Loucy (cell line): ENCODE measurements at regions not wholly inside any gene's neighbourhood (a gene's known extent, or its start where the extent isn't known, plus 50 kb on each side); places are given as distances from the start of the nearest gene placed in this dataset.

Experiments used
- H2AFZ ChIP-seq: fragments of 200-600 bp; sonication (generic); 2 replicates; pipeline ENCODE4 v1.6.0; 2016; ENCODE audit warnings: antibody characterized with exemption, mild to moderate bottlenecking, low read length, moderate library complexity
- H3F3A ChIP-seq: fragments of 200-600 bp; 2 replicates; pipeline ENCODE4 v1.6.0; 2016; ENCODE audit warnings: antibody characterized with exemption, low read depth, mild to moderate bottlenecking
- H3K27me3 ChIP-seq: fragments of 200-600 bp; sonication (generic); 2 replicates; pipeline ENCODE4 v1.6.1; 2014; ENCODE audit warnings: low read length, mild to moderate bottlenecking; ENCODE audit not compliant: insufficient read depth, poor library complexity, severe bottlenecking
- H3K36me3 ChIP-seq: fragments of 200-600 bp; sonication (generic); 2 replicates; pipeline ENCODE4 v1.6.1; 2016; ENCODE audit warnings: low read length; ENCODE audit not compliant: insufficient read depth
- H3K4me1 ChIP-seq: fragments of 200-600 bp; sonication (generic); 2 replicates; pipeline ENCODE4 v1.5.1; 2014; ENCODE audit warnings: low read length, mild to moderate bottlenecking; ENCODE audit not compliant: insufficient read depth, poor library complexity, severe bottlenecking
- H3K4me2 ChIP-seq: fragments of 200-600 bp; sonication (generic); 2 replicates; pipeline ENCODE4 v1.6.0; 2014; ENCODE audit warnings: antibody characterized with exemption, low read length, low read depth, mild to moderate bottlenecking; ENCODE audit not compliant: poor library complexity, severe bottlenecking
- H3K4me3 ChIP-seq: fragments of 200-600 bp; sonication (generic); 2 replicates; pipeline ENCODE4 v1.5.1; 2014; ENCODE audit warnings: low read length, mild to moderate bottlenecking, mixed read lengths; ENCODE audit not compliant: poor library complexity, severe bottlenecking
- H3K79me2 ChIP-seq: fragments of 200-600 bp; sonication (generic); 2 replicates; pipeline ENCODE4 v1.6.1; 2014; ENCODE audit warnings: low read length; ENCODE audit not compliant: insufficient read depth
- H3K9ac ChIP-seq: fragments of 200-600 bp; sonication (generic); 2 replicates; pipeline ENCODE4 v1.6.0; 2014; ENCODE audit warnings: mild to moderate bottlenecking, low read depth, low read length, moderate library complexity; ENCODE audit not compliant: poor library complexity, severe bottlenecking
- H3K9me2 ChIP-seq: fragments of 200-600 bp; sonication (generic); replicated peaks from 2 replicates; pipeline ENCODE4 v1.6.1; 2016; ENCODE audit warnings: low read depth, low read length, mixed read lengths
- H3K9me3 ChIP-seq: fragments of 200-600 bp; sonication (generic); 2 replicates; pipeline ENCODE4 v1.6.1; 2014; ENCODE audit warnings: mild to moderate bottlenecking, antibody characterized with exemption, low read length, low read depth; ENCODE audit not compliant: insufficient read depth
- H4K20me1 ChIP-seq: fragments of 200-600 bp; sonication (generic); 2 replicates; pipeline ENCODE4 v1.6.0; 2014; ENCODE audit warnings: antibody characterized with exemption, low read length, mild to moderate bottlenecking; ENCODE audit not compliant: insufficient read depth, poor library complexity, severe bottlenecking
- EZH2phosphoT487 ChIP-seq: fragments of 200-600 bp; IDR thresholded peaks from 2 replicates; pipeline ENCODE4 v1.6.1; 2018; ENCODE audit warnings: antibody characterized with exemption, mild to moderate bottlenecking, moderate library complexity, borderline replicate concordance
- TF ChIP-seq, protein P1 (sequence below): fragments of 200-600 bp; sonication (generic); conservative IDR thresholded peaks from 2 replicates; pipeline ENCODE4 v1.5.1; 2014; ENCODE audit warnings: mild to moderate bottlenecking, antibody characterized with exemption, low read length

DNA sequence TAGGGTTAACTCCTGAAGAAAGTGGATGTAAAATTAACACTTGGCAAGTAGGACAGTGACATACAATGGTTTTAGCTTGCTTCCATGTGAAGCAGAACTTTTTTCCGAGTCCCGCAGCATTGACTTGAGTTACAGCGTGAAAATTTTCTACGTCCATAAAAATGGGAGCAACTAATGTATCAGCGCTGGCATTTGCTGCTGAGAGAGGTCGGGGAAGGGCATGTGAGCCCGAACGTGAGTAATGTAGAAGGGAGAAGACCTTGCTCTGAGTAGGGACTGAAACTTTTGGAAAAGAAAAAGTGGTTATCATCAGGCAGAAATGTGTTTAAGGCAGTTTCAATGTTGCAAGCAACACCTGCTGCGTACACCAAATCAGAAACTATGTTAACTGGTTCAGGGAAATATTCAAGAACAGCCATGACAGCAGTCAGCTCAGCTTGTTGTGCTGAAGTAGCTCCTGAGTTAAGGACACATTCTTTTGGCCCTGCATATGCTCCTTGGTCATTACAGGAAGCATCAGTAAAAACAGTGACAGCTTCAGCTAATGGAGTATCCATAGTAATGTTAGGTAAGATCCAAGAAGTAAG, 70.9 kb upstream of the ARL4D start:
- Histone ChIP-seq H3K4me1 (no peaks in the 10 kb centered on the region), H3K27me3 (no peaks in the 10 kb centered on the region), H3K9me2 (no peaks in the 10 kb centered on the region), H2AFZ (no peak overlapping the region), H3K36me3 (no peaks in the 10 kb centered on the region), H3K9me3 (no peaks in the 10 kb centered on the region), H3K4me3 (no peak overlapping the region), H4K20me1 (no peaks in the 10 kb centered on the region), H3K4me2 (no peak overlapping the region), H3F3A (no peaks in the 10 kb centered on the region), H3K79me2 (no peaks in the 10 kb centered on the region), H3K9ac (no peak overlapping the region)
- TF ChIP-seq, protein P1, sequence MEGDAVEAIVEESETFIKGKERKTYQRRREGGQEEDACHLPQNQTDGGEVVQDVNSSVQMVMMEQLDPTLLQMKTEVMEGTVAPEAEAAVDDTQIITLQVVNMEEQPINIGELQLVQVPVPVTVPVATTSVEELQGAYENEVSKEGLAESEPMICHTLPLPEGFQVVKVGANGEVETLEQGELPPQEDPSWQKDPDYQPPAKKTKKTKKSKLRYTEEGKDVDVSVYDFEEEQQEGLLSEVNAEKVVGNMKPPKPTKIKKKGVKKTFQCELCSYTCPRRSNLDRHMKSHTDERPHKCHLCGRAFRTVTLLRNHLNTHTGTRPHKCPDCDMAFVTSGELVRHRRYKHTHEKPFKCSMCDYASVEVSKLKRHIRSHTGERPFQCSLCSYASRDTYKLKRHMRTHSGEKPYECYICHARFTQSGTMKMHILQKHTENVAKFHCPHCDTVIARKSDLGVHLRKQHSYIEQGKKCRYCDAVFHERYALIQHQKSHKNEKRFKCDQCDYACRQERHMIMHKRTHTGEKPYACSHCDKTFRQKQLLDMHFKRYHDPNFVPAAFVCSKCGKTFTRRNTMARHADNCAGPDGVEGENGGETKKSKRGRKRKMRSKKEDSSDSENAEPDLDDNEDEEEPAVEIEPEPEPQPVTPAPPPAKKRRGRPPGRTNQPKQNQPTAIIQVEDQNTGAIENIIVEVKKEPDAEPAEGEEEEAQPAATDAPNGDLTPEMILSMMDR = no peak
- no peak for TF ChIP-seq EZH2phosphoT487

DNA sequence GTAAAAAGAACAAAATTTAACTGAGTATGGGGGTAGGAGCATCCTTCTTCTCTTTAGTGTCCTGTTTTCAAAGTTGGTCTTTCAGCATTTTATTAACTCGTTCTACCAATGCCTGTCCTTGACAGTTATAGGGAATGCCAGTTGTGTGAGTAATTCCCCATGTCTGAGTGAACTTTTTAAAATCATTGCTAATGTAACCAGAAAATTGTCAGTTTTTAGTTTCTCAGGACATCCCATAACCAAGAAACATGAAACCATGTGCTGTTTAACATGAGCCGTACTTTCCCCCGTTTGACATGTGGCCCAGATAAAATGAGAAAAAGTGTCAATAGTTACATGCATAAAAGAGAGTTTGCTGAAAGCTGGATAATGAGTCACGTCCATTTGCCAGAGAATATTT, 71.4 kb upstream of the ARL4D start:
- H3K9me2 ChIP-seq = no peaks in the 10 kb centered on the region
- H3K27me3 ChIP-seq = no peaks in the 10 kb centered on the region
- H3K4me3 ChIP-seq = no peak overlapping the region
- no peaks in the 10 kb centered on the region for H3F3A ChIP-seq
- H4K20me1 ChIP-seq = no peaks in the 10 kb centered on the region
- H3K9me3 ChIP-seq = no peaks in the 10 kb centered on the region
- H3K36me3 ChIP-seq = no peaks in the 10 kb centered on the region
- H2AFZ ChIP-seq = no peak overlapping the region
- H3K4me1 ChIP-seq = no peaks in the 10 kb centered on the region
- no peak for TF ChIP-seq EZH2phosphoT487
- TF ChIP-seq, protein P1 = no peak
- no peak overlapping the region for H3K4me2 ChIP-seq
- no peaks in the 10 kb centered on the region for H3K79me2 ChIP-seq
- no peak overlapping the region for H3K9ac ChIP-seq

DNA sequence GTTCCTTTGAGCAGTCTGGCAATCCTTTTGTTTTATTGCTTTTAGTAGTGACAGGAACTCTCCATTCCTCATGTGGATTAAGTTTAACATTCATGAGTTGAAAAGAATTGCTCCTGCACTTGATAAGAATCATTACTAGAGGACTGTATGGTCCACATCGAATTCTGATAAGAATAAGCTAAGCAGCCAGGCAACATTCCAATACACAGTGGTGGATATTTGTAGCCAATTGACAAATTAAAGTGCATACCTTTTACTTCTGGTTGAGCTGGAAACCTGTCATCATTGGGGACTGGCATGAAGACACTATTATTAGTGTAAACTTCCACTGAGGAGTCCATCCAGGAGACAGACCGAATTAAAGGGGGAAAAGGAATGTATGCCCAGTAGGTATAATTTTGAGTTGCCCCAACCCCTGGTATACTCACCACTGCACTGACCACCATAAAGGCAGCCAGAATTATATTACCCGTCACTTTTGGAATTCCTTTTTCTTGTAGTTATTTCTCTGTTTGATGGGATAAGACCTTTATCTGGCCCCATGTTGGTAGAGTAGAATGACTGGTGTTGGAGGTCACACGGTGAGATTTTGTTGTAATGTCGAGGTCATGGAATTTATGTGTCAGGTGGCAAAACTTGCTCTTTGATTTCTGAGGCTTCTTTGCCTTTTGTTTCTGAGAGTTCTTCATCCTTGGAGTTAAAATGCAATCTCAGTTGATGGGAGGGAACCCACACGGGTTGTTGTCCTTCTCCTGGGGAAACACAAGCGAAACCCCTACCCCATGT, 72.1 kb upstream of the ARL4D start:
- no peaks in the 10 kb centered on the region for H3K4me1 ChIP-seq
- TF ChIP-seq, protein P1 = no peak
- TF ChIP-seq EZH2phosphoT487 = no peak
- H3K9me3 ChIP-seq = no peaks in the 10 kb centered on the region
- H3K9me2 ChIP-seq = no peaks in the 10 kb centered on the region
- no peaks in the 10 kb centered on the region for H3F3A ChIP-seq
- H4K20me1 ChIP-seq = no peaks in the 10 kb centered on the region
- no peak overlapping the region for H3K4me2 ChIP-seq
- H3K36me3 ChIP-seq = no peaks in the 10 kb centered on the region
- no peak overlapping the region for H3K4me3 ChIP-seq
- H3K27me3 ChIP-seq = no peaks in the 10 kb centered on the region
- no peaks in the 10 kb centered on the region for H3K79me2 ChIP-seq
- no peak overlapping the region for H2AFZ ChIP-seq
- no peak overlapping the region for H3K9ac ChIP-seq
